ENCODE measurements at regions not wholly inside any gene's neighbourhood (a gene's known extent, or its start where the extent isn't known, plus 50 kb on each side); places are given as distances from the start of the nearest gene placed in this dataset.

- no peaks in the 10 kb centered on the region for H3K27me3 ChIP-seq
Measured at GRCh38 chr9:115301581-115301980, 183.6 kb upstream of the TNC start.

GRCh38 chr9:115305543-115305942 is 187.6 kb upstream of the TNC start:
- Histone ChIP-seq H3K4me1 (no peaks in the 10 kb centered on the region), H3K9me3 (peaks cover 0 to 2% (median 0%) of the 10 kb centered on the region in 12 donors), H3K27ac (no peak overlapping the region), H3K27me3 (no peaks in the 10 kb centered on the region), H3K36me3 (no peaks in the 10 kb centered on the region), H3K4me3 (no peak overlapping the region)
- intact Hi-C loops (cut with DNase I): no loop called here
- TF ChIP-seq CTCF (IDR thresholded peaks at IDR 0.05) (no peak), POLR2A (IDR thresholded peaks at IDR 0.05) (no peak)
- DNase-seq (no peak), ATAC-seq (no peak)
- WGBS, 4 donors: 28 to 38% (median 35%) methylated on average over 3 of the region's 3 CpGs

More at GRCh38 chr9:115301581-115301980, 183.6 kb upstream of the TNC start:
- ATAC-seq (no peak), DNase-seq (no peak)
- intact Hi-C loops (cut with DNase I): no loop called here
- H3K4me3 ChIP-seq: no peak overlapping the region
- TF ChIP-seq POLR2A (IDR thresholded peaks at IDR 0.05): no peak
- no peak for TF ChIP-seq CTCF (IDR thresholded peaks at IDR 0.05)
- H3K9me3 ChIP-seq: no peaks in the 10 kb centered on the region
- no peak overlapping the region for H3K27ac ChIP-seq
- no peaks in the 10 kb centered on the region for H3K36me3 ChIP-seq
- WGBS, 4 donors: 66 to 71% (median 68%) methylated on average over 5 of the region's 5 CpGs
- H3K4me1 ChIP-seq: no peaks in the 10 kb centered on the region

DNA sequence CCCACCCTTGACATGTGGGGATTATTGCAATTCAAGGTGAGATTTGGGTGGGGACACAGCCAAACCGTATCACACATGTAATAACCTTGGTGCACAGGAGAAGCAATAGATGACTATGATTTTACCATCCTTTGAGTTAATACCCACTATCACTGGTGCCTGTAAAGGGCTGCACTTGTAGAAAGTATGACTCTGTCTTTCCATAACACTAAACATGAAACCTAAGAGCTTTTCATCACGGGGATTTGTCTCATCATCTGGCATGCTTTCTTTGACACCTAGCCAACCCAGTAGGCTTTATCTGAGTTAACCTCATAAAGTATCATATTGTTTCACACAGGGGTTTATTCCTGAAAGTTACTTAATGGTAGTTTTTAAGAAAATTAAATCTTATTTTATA is 188.9 kb upstream of the TNC start:
- ATAC-seq (no peak), DNase-seq (no peak)
- H3K4me3 ChIP-seq: no peak overlapping the region
- intact Hi-C loops (cut with DNase I): no loop called here
- H3K9me3 ChIP-seq: peaks cover 0 to 2% (median 0%) of the 10 kb centered on the region in 12 donors
- no peak overlapping the region for H3K27ac ChIP-seq
- no peak for TF ChIP-seq CTCF (IDR thresholded peaks at IDR 0.05)
- H3K4me1 ChIP-seq: no peaks in the 10 kb centered on the region
- H3K36me3 ChIP-seq: no peaks in the 10 kb centered on the region
- WGBS, 4 donors: 55 to 61% (median 60%) methylated on average over 2 of the region's 2 CpGs
- H3K27me3 ChIP-seq: no peaks in the 10 kb centered on the region

GRCh38 chr9:115313545-115313944 is 195.6 kb upstream of the TNC start:
- Histone ChIP-seq H3K36me3 (no peaks in the 10 kb centered on the region), H3K9me3 (peaks cover 0 to 16% (median under 1%) of the 10 kb centered on the region in 12 donors), H3K4me1 (no peaks in the 10 kb centered on the region), H3K4me3 (no peak overlapping the region), H3K27me3 (no peaks in the 10 kb centered on the region), H3K27ac (no peak overlapping the region)
- TF ChIP-seq POLR2A (IDR thresholded peaks at IDR 0.05) (no peak), CTCF (IDR thresholded peaks at IDR 0.05) (no peak)
- intact Hi-C loops (cut with DNase I): no loop called here
- DNase-seq (no peak), ATAC-seq (no peak)
